HepG2 (cell line): ENCODE measurements at regions not wholly inside any gene's neighbourhood (a gene's known extent, or its start where the extent isn't known, plus 50 kb on each side); places are given as distances from the start of the nearest gene placed in this dataset.

ENCODE experiments used
- FOXA3 ChIP-seq: IDR thresholded peaks from 2 replicates; pipeline ENCODE4 v1.6.1; 2016; ENCODE audit warnings: missing genetic modification reagents, missing compliant biosample characterization
- TF ChIP-seq, protein P1 (sequence below): sonication (generic); formaldehyde crosslinking; IDR thresholded peaks from 2 replicates; pipeline ENCODE4 v1.4.0; 2020; ENCODE audit warnings: missing genetic modification reagents

DNA sequence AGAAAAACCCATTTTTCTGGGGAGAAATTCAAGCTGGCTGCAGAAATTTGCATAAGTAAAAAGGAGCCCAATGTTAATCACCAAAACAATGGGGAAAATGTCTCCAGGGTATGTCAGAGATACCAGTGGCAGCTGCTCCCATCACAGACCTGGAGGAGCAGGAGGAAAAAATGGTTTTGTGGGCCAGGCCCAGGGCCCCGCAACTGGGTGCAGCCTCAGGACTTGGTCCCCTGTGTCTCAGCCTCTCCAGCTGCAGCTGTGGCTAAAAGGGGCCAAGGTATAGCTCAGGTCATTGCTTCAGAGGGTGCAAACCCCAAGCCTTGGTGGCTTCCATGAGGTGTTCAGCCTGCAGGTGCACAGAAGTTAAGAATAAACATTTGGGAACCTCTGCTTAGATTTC is 536.4 kb upstream of the FRG1 start:
- TF ChIP-seq, protein P1, sequence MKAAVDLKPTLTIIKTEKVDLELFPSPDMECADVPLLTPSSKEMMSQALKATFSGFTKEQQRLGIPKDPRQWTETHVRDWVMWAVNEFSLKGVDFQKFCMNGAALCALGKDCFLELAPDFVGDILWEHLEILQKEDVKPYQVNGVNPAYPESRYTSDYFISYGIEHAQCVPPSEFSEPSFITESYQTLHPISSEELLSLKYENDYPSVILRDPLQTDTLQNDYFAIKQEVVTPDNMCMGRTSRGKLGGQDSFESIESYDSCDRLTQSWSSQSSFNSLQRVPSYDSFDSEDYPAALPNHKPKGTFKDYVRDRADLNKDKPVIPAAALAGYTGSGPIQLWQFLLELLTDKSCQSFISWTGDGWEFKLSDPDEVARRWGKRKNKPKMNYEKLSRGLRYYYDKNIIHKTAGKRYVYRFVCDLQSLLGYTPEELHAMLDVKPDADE (CRISPR knock-in tag) = no peak
- TF ChIP-seq FOXA3 (CRISPR knock-in tag) = no peak
